ENCODE measurements at regions not wholly inside any gene's neighbourhood (a gene's known extent, or its start where the extent isn't known, plus 50 kb on each side); places are given as distances from the start of the nearest gene placed in this dataset.
"Not testable (repeated sequence)": the region's sequence is repeated elsewhere in the genome, so short reads cannot be mapped to it uniquely, and the experiment has no call there.

- no peak for DNase-seq
Measured at GRCh38 chr7:81273601-81274397, 354.9 kb upstream of the SEMA3C start.

GRCh38 chr7:81272176-81272575, 353.3 kb upstream of the SEMA3C start:
- no peak for DNase-seq

- no peak for DNase-seq
Measured at GRCh38 chr7:81268551-81268950, 349.7 kb upstream of the SEMA3C start.

- DNase-seq: peak; percentile 13 to 23
Measured at GRCh38 chr7:81267508-81267907, 348.7 kb upstream of the SEMA3C start.

GRCh38 chr7:81264116-81264515, 345.3 kb upstream of the SEMA3C start:
- DNase-seq: peak in 1 of 2 experiments; percentile 4

GRCh38 chr7:81260152-81260551, 341.3 kb upstream of the SEMA3C start:
- DNase-seq: no peak

GRCh38 chr7:81256991-81257390, 338.1 kb upstream of the SEMA3C start:
- DNase-seq: no peak

GRCh38 chr7:81248420-81248819, 329.6 kb upstream of the SEMA3C start:
- DNase-seq: peak in 1 of 2 experiments; percentile 10

- not testable (repeated sequence) for DNase-seq
Measured at GRCh38 chr7:81247364-81247763, 328.5 kb upstream of the SEMA3C start.

- no peak for DNase-seq
Measured at GRCh38 chr7:81245353-81245752, 326.5 kb upstream of the SEMA3C start.

GRCh38 chr7:81244224-81244623, 325.4 kb upstream of the SEMA3C start:
- peak in 1 of 2 experiments; percentile 9 for DNase-seq

- DNase-seq: no peak
Measured at GRCh38 chr7:81236560-81236959, 317.7 kb upstream of the SEMA3C start.

- DNase-seq: no peak
Measured at GRCh38 chr7:81235997-81236396, 317.1 kb upstream of the SEMA3C start.

- no peak for DNase-seq
Measured at GRCh38 chr7:81234896-81235295, 316.0 kb upstream of the SEMA3C start.

GRCh38 chr7:81233208-81233940, 314.5 kb upstream of the SEMA3C start:
- DNase-seq: no peak

- peak; percentile 84 to 88 for DNase-seq
Measured at GRCh38 chr7:81232084-81232799, 313.4 kb upstream of the SEMA3C start.

GRCh38 chr7:81231301-81231838, 312.5 kb upstream of the SEMA3C start:
- no peak for DNase-seq

GRCh38 chr7:81226234-81226633, 307.4 kb upstream of the SEMA3C start:
- DNase-seq: no peak

GRCh38 chr7:81222692-81223091, 303.8 kb upstream of the SEMA3C start:
- DNase-seq: not testable (repeated sequence)

GRCh38 chr7:81221527-81222217, 302.8 kb upstream of the SEMA3C start:
- no peak for DNase-seq

- no peak for DNase-seq
Measured at GRCh38 chr7:81218480-81219106, 299.7 kb upstream of the SEMA3C start.

GRCh38 chr7:81213394-81213793, 294.5 kb upstream of the SEMA3C start:
- no peak for DNase-seq
